ENCODE measurements at regions not wholly inside any gene's neighbourhood (a gene's known extent, or its start where the extent isn't known, plus 50 kb on each side); places are given as distances from the start of the nearest gene placed in this dataset.

- TF ChIP-seq EP300 (IDR thresholded peaks at IDR 0.05) (no peak), POLR2AphosphoS5 (IDR thresholded peaks at IDR 0.05) (no peak)
- TF ChIP-seq, protein P1, sequence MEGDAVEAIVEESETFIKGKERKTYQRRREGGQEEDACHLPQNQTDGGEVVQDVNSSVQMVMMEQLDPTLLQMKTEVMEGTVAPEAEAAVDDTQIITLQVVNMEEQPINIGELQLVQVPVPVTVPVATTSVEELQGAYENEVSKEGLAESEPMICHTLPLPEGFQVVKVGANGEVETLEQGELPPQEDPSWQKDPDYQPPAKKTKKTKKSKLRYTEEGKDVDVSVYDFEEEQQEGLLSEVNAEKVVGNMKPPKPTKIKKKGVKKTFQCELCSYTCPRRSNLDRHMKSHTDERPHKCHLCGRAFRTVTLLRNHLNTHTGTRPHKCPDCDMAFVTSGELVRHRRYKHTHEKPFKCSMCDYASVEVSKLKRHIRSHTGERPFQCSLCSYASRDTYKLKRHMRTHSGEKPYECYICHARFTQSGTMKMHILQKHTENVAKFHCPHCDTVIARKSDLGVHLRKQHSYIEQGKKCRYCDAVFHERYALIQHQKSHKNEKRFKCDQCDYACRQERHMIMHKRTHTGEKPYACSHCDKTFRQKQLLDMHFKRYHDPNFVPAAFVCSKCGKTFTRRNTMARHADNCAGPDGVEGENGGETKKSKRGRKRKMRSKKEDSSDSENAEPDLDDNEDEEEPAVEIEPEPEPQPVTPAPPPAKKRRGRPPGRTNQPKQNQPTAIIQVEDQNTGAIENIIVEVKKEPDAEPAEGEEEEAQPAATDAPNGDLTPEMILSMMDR (IDR thresholded peaks at IDR 0.05) = no peak
Measured at GRCh38 chr3:86230762-86231161, 760.2 kb downstream of the VGLL3 start.
